ENCODE measurements at regions not wholly inside any gene's neighbourhood (a gene's known extent, or its start where the extent isn't known, plus 50 kb on each side); places are given as distances from the start of the nearest gene placed in this dataset.

DNA sequence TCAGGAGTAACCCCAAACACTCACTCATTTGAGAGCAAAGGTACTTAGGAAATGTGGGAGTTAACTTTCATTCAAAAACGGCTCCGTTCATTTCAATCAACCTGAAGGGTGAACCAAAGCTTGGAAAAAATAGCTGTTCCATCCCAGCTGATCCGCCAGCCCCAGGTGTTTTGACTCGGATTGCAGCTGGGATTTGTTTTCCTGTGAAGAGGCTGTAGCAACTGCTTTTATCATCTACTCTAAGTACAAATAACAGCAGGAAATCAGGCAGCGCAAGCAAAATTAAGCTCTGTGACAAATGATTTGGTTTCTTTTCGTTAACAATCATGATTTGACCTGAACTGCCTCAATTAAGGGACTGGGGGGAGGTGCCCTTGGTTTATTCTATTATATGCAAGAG, 154.7 kb downstream of the BEND2 start:
- no peaks in the 10 kb centered on the region for H3K9me3 ChIP-seq
- H3K36me3 ChIP-seq, result no peaks in the 10 kb centered on the region
- no peaks in the 10 kb centered on the region for H3K27me3 ChIP-seq
- H3K27ac ChIP-seq, result no peak overlapping the region
- no peak overlapping the region for H3K4me3 ChIP-seq
- DNase-seq, result no peak
- TF ChIP-seq POLR2A (IDR thresholded peaks at IDR 0.05), result no peak
- TF ChIP-seq, protein P1, sequence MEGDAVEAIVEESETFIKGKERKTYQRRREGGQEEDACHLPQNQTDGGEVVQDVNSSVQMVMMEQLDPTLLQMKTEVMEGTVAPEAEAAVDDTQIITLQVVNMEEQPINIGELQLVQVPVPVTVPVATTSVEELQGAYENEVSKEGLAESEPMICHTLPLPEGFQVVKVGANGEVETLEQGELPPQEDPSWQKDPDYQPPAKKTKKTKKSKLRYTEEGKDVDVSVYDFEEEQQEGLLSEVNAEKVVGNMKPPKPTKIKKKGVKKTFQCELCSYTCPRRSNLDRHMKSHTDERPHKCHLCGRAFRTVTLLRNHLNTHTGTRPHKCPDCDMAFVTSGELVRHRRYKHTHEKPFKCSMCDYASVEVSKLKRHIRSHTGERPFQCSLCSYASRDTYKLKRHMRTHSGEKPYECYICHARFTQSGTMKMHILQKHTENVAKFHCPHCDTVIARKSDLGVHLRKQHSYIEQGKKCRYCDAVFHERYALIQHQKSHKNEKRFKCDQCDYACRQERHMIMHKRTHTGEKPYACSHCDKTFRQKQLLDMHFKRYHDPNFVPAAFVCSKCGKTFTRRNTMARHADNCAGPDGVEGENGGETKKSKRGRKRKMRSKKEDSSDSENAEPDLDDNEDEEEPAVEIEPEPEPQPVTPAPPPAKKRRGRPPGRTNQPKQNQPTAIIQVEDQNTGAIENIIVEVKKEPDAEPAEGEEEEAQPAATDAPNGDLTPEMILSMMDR (IDR thresholded peaks at IDR 0.05), result no peak
- H3K4me1 ChIP-seq, result no peaks in the 10 kb centered on the region

DNA sequence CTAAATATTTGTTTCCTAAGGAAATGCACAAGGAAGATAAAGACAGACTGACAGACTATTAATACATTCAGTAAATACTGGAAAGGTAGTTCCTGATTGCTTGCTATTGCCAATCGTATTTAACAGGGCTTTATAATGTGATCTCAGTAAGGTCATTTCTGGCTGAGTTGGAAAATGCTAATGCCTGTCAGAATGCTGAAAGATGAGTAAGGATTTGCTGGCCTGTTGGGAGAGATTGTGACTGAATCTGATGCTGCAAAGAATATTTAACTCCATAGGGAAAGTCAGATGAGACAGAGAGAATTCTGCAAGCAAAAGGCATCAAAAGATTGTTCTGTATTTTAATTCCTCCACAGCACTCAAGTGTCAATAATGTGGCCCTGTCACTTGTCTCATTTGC, 169.0 kb downstream of the BEND2 start:
- Histone ChIP-seq H3K9me3 (no peaks in the 10 kb centered on the region), H3K4me3 (no peak overlapping the region), H3K36me3 (no peaks in the 10 kb centered on the region), H3K27ac (no peak overlapping the region), H3K4me1 (no peaks in the 10 kb centered on the region), H3K27me3 (no peaks in the 10 kb centered on the region)
- no peak for DNase-seq
- TF ChIP-seq, protein P1 (IDR thresholded peaks at IDR 0.05), result no peak
- TF ChIP-seq POLR2A (IDR thresholded peaks at IDR 0.05), result no peak

DNA sequence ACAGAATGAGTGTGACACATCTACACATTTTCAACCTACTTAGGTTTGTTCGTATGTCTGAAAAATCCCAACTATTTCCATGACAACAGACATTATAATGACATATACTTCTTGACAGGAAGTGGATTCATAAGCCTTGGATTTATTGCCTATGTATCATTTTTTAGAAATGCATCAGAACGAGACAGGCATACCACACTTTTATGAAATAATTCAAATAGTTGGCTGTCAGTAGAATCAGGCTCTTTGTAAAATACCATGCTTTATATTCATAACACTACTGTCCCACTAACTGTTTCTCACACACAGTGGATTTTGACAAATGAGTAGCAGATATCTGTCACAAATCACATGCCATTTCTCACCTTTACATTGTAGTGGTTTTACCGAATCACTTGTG, 173.2 kb downstream of the BEND2 start:
- no peak for DNase-seq
- Histone ChIP-seq H3K36me3 (no peaks in the 10 kb centered on the region), H3K27ac (no peak overlapping the region), H3K4me3 (no peak overlapping the region), H3K27me3 (no peaks in the 10 kb centered on the region), H3K4me1 (no peaks in the 10 kb centered on the region), H3K9me3 (no peaks in the 10 kb centered on the region)
- TF ChIP-seq, protein P1 (IDR thresholded peaks at IDR 0.05), result no peak
- no peak for TF ChIP-seq POLR2A (IDR thresholded peaks at IDR 0.05)

DNA sequence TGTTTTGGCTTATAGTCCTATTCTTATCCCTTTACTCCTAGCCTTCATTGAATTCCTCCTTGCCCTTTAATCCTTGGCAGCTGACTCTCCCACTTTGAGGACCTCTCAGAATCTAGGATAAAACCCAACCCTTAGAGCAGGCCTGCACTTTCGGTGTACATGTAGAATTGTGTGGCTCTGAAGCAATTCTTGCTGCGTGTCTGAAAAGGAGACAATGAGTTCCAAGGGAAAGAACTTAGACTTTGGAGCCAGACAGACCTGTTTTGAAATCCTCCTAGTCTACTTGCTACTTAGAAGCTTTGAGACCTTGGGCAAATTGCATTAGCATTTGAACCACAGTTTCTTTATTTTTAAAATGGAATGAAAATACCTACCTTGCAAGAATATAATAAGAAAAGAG, 175.2 kb downstream of the BEND2 start:
- no peak for DNase-seq
- H3K27me3 ChIP-seq, result no peaks in the 10 kb centered on the region
- no peaks in the 10 kb centered on the region for H3K4me1 ChIP-seq
- TF ChIP-seq, protein P1 (IDR thresholded peaks at IDR 0.05), result no peak
- no peak for TF ChIP-seq POLR2A (IDR thresholded peaks at IDR 0.05)
- H3K4me3 ChIP-seq, result no peak overlapping the region
- no peaks in the 10 kb centered on the region for H3K9me3 ChIP-seq
- no peaks in the 10 kb centered on the region for H3K36me3 ChIP-seq
- H3K27ac ChIP-seq, result no peak overlapping the region

DNA sequence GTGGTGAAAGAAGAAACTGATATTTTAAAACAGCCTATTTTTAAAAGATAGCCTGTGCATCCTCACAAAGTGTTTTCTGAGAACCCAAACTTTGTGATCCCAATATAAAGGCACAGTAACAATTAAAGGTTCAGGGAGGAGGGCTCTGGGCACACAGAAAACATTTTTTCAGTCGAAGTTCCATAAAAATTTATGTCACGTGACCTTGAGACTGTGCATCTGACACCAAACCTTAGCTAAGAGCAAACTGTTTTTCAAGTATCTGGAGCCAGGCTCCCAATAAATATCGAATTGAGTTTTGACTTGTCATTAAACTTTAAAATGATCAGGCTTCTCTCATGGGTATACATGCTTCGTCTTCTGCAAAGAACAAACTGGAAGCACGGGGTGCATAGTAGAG, 177.9 kb downstream of the BEND2 start:
- TF ChIP-seq POLR2A (IDR thresholded peaks at IDR 0.05), result no peak
- TF ChIP-seq, protein P1 (IDR thresholded peaks at IDR 0.05), result no peak
- Histone ChIP-seq H3K4me1 (no peaks in the 10 kb centered on the region), H3K27ac (no peak overlapping the region), H3K4me3 (no peak overlapping the region), H3K36me3 (no peaks in the 10 kb centered on the region), H3K9me3 (no peaks in the 10 kb centered on the region), H3K27me3 (no peaks in the 10 kb centered on the region)
- no peak for DNase-seq

- no peaks in the 10 kb centered on the region for H3K9me3 ChIP-seq
- TF ChIP-seq POLR2A (IDR thresholded peaks at IDR 0.05), result no peak
- TF ChIP-seq, protein P1 (IDR thresholded peaks at IDR 0.05), result no peak
- H3K27ac ChIP-seq, result no peak overlapping the region
- H3K4me3 ChIP-seq, result no peak overlapping the region
- no peak for DNase-seq
- H3K27me3 ChIP-seq, result no peaks in the 10 kb centered on the region
- H3K4me1 ChIP-seq, result no peaks in the 10 kb centered on the region
- H3K36me3 ChIP-seq, result no peaks in the 10 kb centered on the region
Observed at GRCh38 chrX:18041656-18042055, 179.0 kb downstream of the BEND2 start.
